ENCODE measurements at regions not wholly inside any gene's neighbourhood (a gene's known extent, or its start where the extent isn't known, plus 50 kb on each side); places are given as distances from the start of the nearest gene placed in this dataset.

GRCh38 chr2:6692819-6693218 lies 172.9 kb downstream of the CMPK2 start:
- Histone ChIP-seq H3K9ac (no peak overlapping the region), H3K4me2 (no peak overlapping the region), H3K4me1 (ENCODE audit: control insufficient read depth in 1 of 2, insufficient read depth in 2 of 2, low read depth in 1 of 2, low read length in 1 of 2) (no peaks in the 10 kb centered on the region; a peak in 1 of 4 replicates), H3F3A (replicated peaks; ENCODE audit: insufficient read depth) (no peaks in the 10 kb centered on the region), H4K20me1 (ENCODE audit: insufficient read depth) (no peaks in the 10 kb centered on the region), H3K27ac (ENCODE audit: low read depth in 2 of 2, low read length in 1 of 2) (no peak overlapping the region), H3K9me3 (no peaks in the 10 kb centered on the region), H2AFZ (ENCODE audit: low read depth) (no peak overlapping the region), H3K9me2 (no peaks in the 10 kb centered on the region), H3K79me2 (ENCODE audit: insufficient read depth) (no peaks in the 10 kb centered on the region), H3K4me3 (ENCODE audit: low read depth in 2 of 2, low read length in 1 of 2) (no peak overlapping the region), H3K36me3 (replicated peaks in 1 of 2; ENCODE audit: control insufficient read depth in 1 of 2, insufficient read depth in 2 of 2, low read length in 1 of 2) (no peaks in the 10 kb centered on the region), H3K27me3 (ENCODE audit: insufficient read depth) (no peaks in the 10 kb centered on the region)
- DNase-seq: no peak
- TF ChIP-seq MEF2A (IDR thresholded peaks at IDR 0.05; ENCODE audit: borderline replicate concordance, low read depth): no peak
- no peak for TF ChIP-seq FOXJ3 (CRISPR knock-in tag; IDR thresholded peaks at IDR 0.05)
- no peak for TF ChIP-seq RXRA (IDR thresholded peaks at IDR 0.05; ENCODE audit: borderline replicate concordance, low read depth)
- no peak for TF ChIP-seq GABPA (IDR thresholded peaks at IDR 0.05; ENCODE audit: low read depth)
- TF ChIP-seq, protein P1, sequence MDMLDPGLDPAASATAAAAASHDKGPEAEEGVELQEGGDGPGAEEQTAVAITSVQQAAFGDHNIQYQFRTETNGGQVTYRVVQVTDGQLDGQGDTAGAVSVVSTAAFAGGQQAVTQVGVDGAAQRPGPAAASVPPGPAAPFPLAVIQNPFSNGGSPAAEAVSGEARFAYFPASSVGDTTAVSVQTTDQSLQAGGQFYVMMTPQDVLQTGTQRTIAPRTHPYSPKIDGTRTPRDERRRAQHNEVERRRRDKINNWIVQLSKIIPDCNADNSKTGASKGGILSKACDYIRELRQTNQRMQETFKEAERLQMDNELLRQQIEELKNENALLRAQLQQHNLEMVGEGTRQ (IDR thresholded peaks at IDR 0.05; ENCODE audit: borderline replicate concordance, low read depth, low read length): no peak
- no peak for TF ChIP-seq EZH2phosphoT487 (IDR thresholded peaks at IDR 0.05; ENCODE audit: borderline replicate concordance, low read depth)
- TF ChIP-seq, protein P2, sequence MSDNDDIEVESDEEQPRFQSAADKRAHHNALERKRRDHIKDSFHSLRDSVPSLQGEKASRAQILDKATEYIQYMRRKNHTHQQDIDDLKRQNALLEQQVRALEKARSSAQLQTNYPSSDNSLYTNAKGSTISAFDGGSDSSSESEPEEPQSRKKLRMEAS (IDR thresholded peaks at IDR 0.05; ENCODE audit: low read depth): no peak
- TF ChIP-seq ZBTB33 (IDR thresholded peaks at IDR 0.05; ENCODE audit: borderline replicate concordance, low read depth): no peak
- TF ChIP-seq MXI1 (IDR thresholded peaks at IDR 0.05; ENCODE audit: low read depth, low read length): no peak
- no peak for TF ChIP-seq FOSL2 (IDR thresholded peaks at IDR 0.05; ENCODE audit: borderline replicate concordance, low read depth)
- ChIA-PET POLR2A (no interaction called here), CTCF (interaction anchor here (1.0 to 1.2 kb wide), 3 partner anchors 16 to 31 kb away, joined by 3 to 5 read pairs (median 3); no protein-coding TSS in a partner anchor)
- 17% methylated on average over 1 of the region's 1 CpG for WGBS (ENCODE audit: low lambda C conversion rate)

GRCh38 chr2:6694555-6694954 lies 171.2 kb downstream of the CMPK2 start:
- H3K27me3 ChIP-seq (ENCODE audit: insufficient read depth): no peaks in the 10 kb centered on the region
- WGBS (ENCODE audit: low lambda C conversion rate): 31% methylated on average over 6 of the region's 6 CpGs
- no peaks in the 10 kb centered on the region for H3K79me2 ChIP-seq (ENCODE audit: insufficient read depth)
- no peak overlapping the region for H3K4me3 ChIP-seq (ENCODE audit: low read depth in 2 of 2, low read length in 1 of 2)
- H3K9me3 ChIP-seq: no peaks in the 10 kb centered on the region
- no peak overlapping the region for H3K4me2 ChIP-seq
- no peaks in the 10 kb centered on the region for H3K9me2 ChIP-seq
- H2AFZ ChIP-seq (ENCODE audit: low read depth): no peak overlapping the region
- ChIA-PET CTCF (interaction anchor here (1.1 kb wide), 1 partner anchor 80 kb away, joined by 3 read pairs; no protein-coding TSS in a partner anchor), POLR2A (no interaction called here)
- H3F3A ChIP-seq (replicated peaks; ENCODE audit: insufficient read depth): no peaks in the 10 kb centered on the region
- no peak for DNase-seq
- no peaks in the 10 kb centered on the region for H3K36me3 ChIP-seq (replicated peaks in 1 of 2; ENCODE audit: control insufficient read depth in 1 of 2, insufficient read depth in 2 of 2, low read length in 1 of 2)
- no peaks in the 10 kb centered on the region; a peak in 1 of 4 replicates for H3K4me1 ChIP-seq (ENCODE audit: control insufficient read depth in 1 of 2, insufficient read depth in 2 of 2, low read depth in 1 of 2, low read length in 1 of 2)
- no peak overlapping the region for H3K9ac ChIP-seq
- H3K27ac ChIP-seq (ENCODE audit: low read depth in 2 of 2, low read length in 1 of 2): no peak overlapping the region
- H4K20me1 ChIP-seq (ENCODE audit: insufficient read depth): no peaks in the 10 kb centered on the region
- TF ChIP-seq FOXJ3 (CRISPR knock-in tag; IDR thresholded peaks at IDR 0.05): no peak
- TF ChIP-seq CHD2 (IDR thresholded peaks at IDR 0.05; ENCODE audit: low read length, partially characterized antibody): no peak
- no peak for TF ChIP-seq NFIC (IDR thresholded peaks at IDR 0.05; ENCODE audit: borderline replicate concordance)
- no peak for TF ChIP-seq RCOR1 (IDR thresholded peaks at IDR 0.05; ENCODE audit: low read length)
- no peak for TF ChIP-seq TAF1 (IDR thresholded peaks at IDR 0.05; ENCODE audit: borderline replicate concordance, low read depth, low read length)
- TF ChIP-seq GABPA (IDR thresholded peaks at IDR 0.05; ENCODE audit: low read depth): no peak
- no peak for TF ChIP-seq JUND (IDR thresholded peaks at IDR 0.05)
- no peak for TF ChIP-seq ZBTB33 (IDR thresholded peaks at IDR 0.05; ENCODE audit: borderline replicate concordance, low read depth)
- no peak for TF ChIP-seq RFX5 (IDR thresholded peaks at IDR 0.05; ENCODE audit: low read length)
- TF ChIP-seq FOSL2 (IDR thresholded peaks at IDR 0.05; ENCODE audit: borderline replicate concordance, low read depth): no peak
- no peak for TF ChIP-seq TCF12 (IDR thresholded peaks at IDR 0.05)
- TF ChIP-seq, protein P3, sequence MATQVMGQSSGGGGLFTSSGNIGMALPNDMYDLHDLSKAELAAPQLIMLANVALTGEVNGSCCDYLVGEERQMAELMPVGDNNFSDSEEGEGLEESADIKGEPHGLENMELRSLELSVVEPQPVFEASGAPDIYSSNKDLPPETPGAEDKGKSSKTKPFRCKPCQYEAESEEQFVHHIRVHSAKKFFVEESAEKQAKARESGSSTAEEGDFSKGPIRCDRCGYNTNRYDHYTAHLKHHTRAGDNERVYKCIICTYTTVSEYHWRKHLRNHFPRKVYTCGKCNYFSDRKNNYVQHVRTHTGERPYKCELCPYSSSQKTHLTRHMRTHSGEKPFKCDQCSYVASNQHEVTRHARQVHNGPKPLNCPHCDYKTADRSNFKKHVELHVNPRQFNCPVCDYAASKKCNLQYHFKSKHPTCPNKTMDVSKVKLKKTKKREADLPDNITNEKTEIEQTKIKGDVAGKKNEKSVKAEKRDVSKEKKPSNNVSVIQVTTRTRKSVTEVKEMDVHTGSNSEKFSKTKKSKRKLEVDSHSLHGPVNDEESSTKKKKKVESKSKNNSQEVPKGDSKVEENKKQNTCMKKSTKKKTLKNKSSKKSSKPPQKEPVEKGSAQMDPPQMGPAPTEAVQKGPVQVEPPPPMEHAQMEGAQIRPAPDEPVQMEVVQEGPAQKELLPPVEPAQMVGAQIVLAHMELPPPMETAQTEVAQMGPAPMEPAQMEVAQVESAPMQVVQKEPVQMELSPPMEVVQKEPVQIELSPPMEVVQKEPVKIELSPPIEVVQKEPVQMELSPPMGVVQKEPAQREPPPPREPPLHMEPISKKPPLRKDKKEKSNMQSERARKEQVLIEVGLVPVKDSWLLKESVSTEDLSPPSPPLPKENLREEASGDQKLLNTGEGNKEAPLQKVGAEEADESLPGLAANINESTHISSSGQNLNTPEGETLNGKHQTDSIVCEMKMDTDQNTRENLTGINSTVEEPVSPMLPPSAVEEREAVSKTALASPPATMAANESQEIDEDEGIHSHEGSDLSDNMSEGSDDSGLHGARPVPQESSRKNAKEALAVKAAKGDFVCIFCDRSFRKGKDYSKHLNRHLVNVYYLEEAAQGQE (IDR thresholded peaks at IDR 0.05; ENCODE audit: low read depth, low read length): no peak
- no peak for TF ChIP-seq GATA2 (CRISPR knock-in tag; IDR thresholded peaks at IDR 0.05)

All from SK-N-SH (cell line).